H1 (cell line): ENCODE measurements at regions not wholly inside any gene's neighbourhood (a gene's known extent, or its start where the extent isn't known, plus 50 kb on each side); places are given as distances from the start of the nearest gene placed in this dataset.

Source experiments
- BRCA1 ChIP-seq: IDR thresholded peaks from 2 replicates; pipeline ENCODE4 v1.6.1; 2012; ENCODE audit warnings: low read depth, low read length, improper control_type of control experiment
- CHD1 ChIP-seq: IDR thresholded peaks from 2 replicates; pipeline ENCODE4 v1.6.1; 2012; ENCODE audit warnings: low read depth, low read length, improper control_type of control experiment
- CHD7 ChIP-seq: fragments of 300-600 bp; sonication (generic); IDR thresholded peaks from 2 replicates; pipeline ENCODE4 v1.7.1; 2012; ENCODE audit warnings: low read length, moderate library complexity, mild to moderate bottlenecking, inconsistent platforms; ENCODE audit not compliant: insufficient replicate concordance
- EZH2 ChIP-seq: fragments of 200-600 bp; sonication (generic); IDR thresholded peaks from 2 replicates; pipeline ENCODE4 v1.7.1; 2012; ENCODE audit warnings: low read depth, mild to moderate bottlenecking, moderate library complexity, low read length, inconsistent platforms; ENCODE audit not compliant: severe bottlenecking
- JUN ChIP-seq: IDR thresholded peaks from 2 replicates; pipeline ENCODE4 v1.6.1; 2011; ENCODE audit warnings: low read depth, mild to moderate bottlenecking, improper control_type of control experiment, low read length
- NRF1 ChIP-seq: IDR thresholded peaks from 2 replicates; pipeline ENCODE4 v1.6.1; 2011; ENCODE audit warnings: mild to moderate bottlenecking, low read depth, low read length, improper control_type of control experiment
- RBBP5 ChIP-seq: IDR thresholded peaks from 2 replicates; pipeline ENCODE4 v1.7.1; 2012; ENCODE audit warnings: low read depth, mild to moderate bottlenecking, inconsistent platforms, low read length, moderate library complexity, borderline replicate concordance
- SP2 ChIP-seq: IDR thresholded peaks from 2 replicates; pipeline ENCODE4 v1.6.1; 2012; ENCODE audit warnings: mild to moderate bottlenecking, low read length, inconsistent platforms
- SP4 ChIP-seq: IDR thresholded peaks from 2 replicates; pipeline ENCODE4 v1.6.1; 2012; ENCODE audit warnings: low read length, inconsistent platforms
- YY1 ChIP-seq: IDR thresholded peaks from 2 replicates; pipeline ENCODE4 v1.6.1; 2011; ENCODE audit warnings: low read depth, mild to moderate bottlenecking, low read length

- no peak for TF ChIP-seq CHD7
- TF ChIP-seq NRF1 = no peak
- no peak for TF ChIP-seq SP4
- no peak for TF ChIP-seq EZH2
- TF ChIP-seq RBBP5 = no peak
- no peak for TF ChIP-seq YY1
- TF ChIP-seq BRCA1 = no peak
- TF ChIP-seq CHD1 = no peak
- TF ChIP-seq JUN = no peak
- no peak for TF ChIP-seq SP2
Measured at GRCh38 chr13:64480672-64481071, 2749.5 kb downstream of the PCDH9 start (continued).
